ENCODE measurements at regions not wholly inside any gene's neighbourhood (a gene's known extent, or its start where the extent isn't known, plus 50 kb on each side); places are given as distances from the start of the nearest gene placed in this dataset.

GRCh38 chr12:127284021-127284420 is 982.9 kb upstream of the TMEM132C start (continued):
- no peak for TF ChIP-seq PKNOX1 (IDR thresholded peaks at IDR 0.05)
- TF ChIP-seq MYC (IDR thresholded peaks at IDR 0.05; ENCODE audit: insufficient read depth, insufficient read length, insufficient replicate concordance, low read length, severe bottlenecking), result no peak

- Histone ChIP-seq H3K9ac (ENCODE audit: control insufficient read depth, insufficient read depth, low read length) (no peak overlapping the region), H3K79me2 (ENCODE audit: control insufficient read depth, insufficient read depth, low read length) (no peaks in the 10 kb centered on the region), H3K36me3 (ENCODE audit: control insufficient read depth in 2 of 2, insufficient read depth in 2 of 2, low read length in 1 of 2) (no peaks in the 10 kb centered on the region), H4K20me1 (ENCODE audit: control insufficient read depth, insufficient read depth) (no peaks in the 10 kb centered on the region), H3K27ac (ENCODE audit: control insufficient read depth, insufficient read depth) (no peak overlapping the region), H3K4me1 (ENCODE audit: control insufficient read depth, insufficient read depth, low read length) (no peaks in the 10 kb centered on the region), H3K9me3 (replicated peaks; ENCODE audit: control insufficient read depth, insufficient read depth, low read length) (no peaks in the 10 kb centered on the region; the same call in 1 of the 3 replicates), H3K27me3 (replicated peaks in 1 of 2; ENCODE audit: control insufficient read depth in 2 of 2, insufficient read depth in 2 of 2, low read length in 1 of 2) (no peaks in the 10 kb centered on the region), H3K4me2 (ENCODE audit: control insufficient read depth, insufficient read depth) (no peak overlapping the region), H2AFZ (ENCODE audit: control insufficient read depth, low read depth, low read length) (no peak overlapping the region), H3K4me3 (no peak overlapping the region)
- ChIA-PET SMC1A (ENCODE audit: uncharacterized antibody, unreplicated experiment) (interaction anchor here (1.4 kb wide), 1 partner anchor 18 kb away, joined by 3 read pairs; no protein-coding TSS in a partner anchor), POLR2A (no interaction called here), CTCF (no interaction called here), RAD21 (ENCODE audit: unreplicated experiment) (no interaction called here)
- no peak for FAIRE-seq
- DNase-seq (ENCODE audit: low read depth, low spot score), result no peak
- WGBS (ENCODE audit: insufficient coverage, insufficient replicate concordance, low lambda C conversion rate, missing lambda C conversion rate), result 4% methylated on average over 3 of the region's 3 CpGs
- intact Hi-C loops (cut with micrococcal nuclease; ENCODE audit: unreplicated experiment), result no loop called here
- in situ Hi-C loops (cut with MboI), result no loop called here
- BruUV-seq (replicated peaks), result no TSS peak
- TF ChIP-seq YBX1 (IDR thresholded peaks at IDR 0.05) (no peak), GATAD2B (conservative IDR thresholded peaks at IDR 0.05; ENCODE audit: low read depth) (no peak), SUZ12 (IDR thresholded peaks at IDR 0.05; ENCODE audit: unreplicated experiment) (no peak), E2F4 (IDR thresholded peaks at IDR 0.05; ENCODE audit: low read depth, low read length) (no peak), FOS (IDR thresholded peaks at IDR 0.05; ENCODE audit: borderline replicate concordance, extremely low read depth, insufficient read length) (no peak), POLR2AphosphoS2 (IDR thresholded peaks at IDR 0.05; ENCODE audit: low read depth, low read length) (no peak), PKNOX1 (IDR thresholded peaks at IDR 0.05) (no peak), SP1 (IDR thresholded peaks at IDR 0.05; ENCODE audit: low read depth, low read length) (no peak), CHD1 (IDR thresholded peaks at IDR 0.05; ENCODE audit: low read depth, low read length) (no peak), MAX (IDR thresholded peaks at IDR 0.05; ENCODE audit: low read depth, low read length) (no peak)
- ATAC-seq, result no peak
These were observed 982.0 kb upstream of the TMEM132C start for GRCh38 chr12:127284870-127285431.
